Bronchial epithelial cell (primary cell): ENCODE measurements at regions not wholly inside any gene's neighbourhood (a gene's known extent, or its start where the extent isn't known, plus 50 kb on each side); places are given as distances from the start of the nearest gene placed in this dataset.

ENCODE experiments used
- DNase-seq: peaks from one replicate; pipeline ENCODE4 v3.0.0-alpha.2; 2010; ENCODE audit warnings: low read depth
- FAIRE-seq: peaks from 2 replicates; lab custom pipeline; 2011; peaks lifted over from hg19 to GRCh38; lab: Jason Lieb, UNC
- H3K27me3 ChIP-seq: 2 replicates; pipeline ENCODE4 v1.5.1; 2011; ENCODE audit warnings: low read length; ENCODE audit not compliant: control insufficient read depth, insufficient read depth
- H3K36me3 ChIP-seq: 2 replicates; pipeline ENCODE4 v1.5.1; 2011; ENCODE audit warnings: low read length; ENCODE audit not compliant: control insufficient read depth, insufficient read depth
- H3K4me3 ChIP-seq: 2 replicates; pipeline ENCODE4 v1.5.1; 2011; ENCODE audit warnings: mild to moderate bottlenecking, low read depth, low read length, control low read depth
- TF ChIP-seq, protein P1 (sequence below): IDR thresholded peaks from 2 replicates; pipeline ENCODE4 v1.5.1; 2011; ENCODE audit warnings: mild to moderate bottlenecking, moderate library complexity, low read length, control low read depth, inconsistent platforms; ENCODE audit not compliant: insufficient read depth, severe bottlenecking

DNA sequence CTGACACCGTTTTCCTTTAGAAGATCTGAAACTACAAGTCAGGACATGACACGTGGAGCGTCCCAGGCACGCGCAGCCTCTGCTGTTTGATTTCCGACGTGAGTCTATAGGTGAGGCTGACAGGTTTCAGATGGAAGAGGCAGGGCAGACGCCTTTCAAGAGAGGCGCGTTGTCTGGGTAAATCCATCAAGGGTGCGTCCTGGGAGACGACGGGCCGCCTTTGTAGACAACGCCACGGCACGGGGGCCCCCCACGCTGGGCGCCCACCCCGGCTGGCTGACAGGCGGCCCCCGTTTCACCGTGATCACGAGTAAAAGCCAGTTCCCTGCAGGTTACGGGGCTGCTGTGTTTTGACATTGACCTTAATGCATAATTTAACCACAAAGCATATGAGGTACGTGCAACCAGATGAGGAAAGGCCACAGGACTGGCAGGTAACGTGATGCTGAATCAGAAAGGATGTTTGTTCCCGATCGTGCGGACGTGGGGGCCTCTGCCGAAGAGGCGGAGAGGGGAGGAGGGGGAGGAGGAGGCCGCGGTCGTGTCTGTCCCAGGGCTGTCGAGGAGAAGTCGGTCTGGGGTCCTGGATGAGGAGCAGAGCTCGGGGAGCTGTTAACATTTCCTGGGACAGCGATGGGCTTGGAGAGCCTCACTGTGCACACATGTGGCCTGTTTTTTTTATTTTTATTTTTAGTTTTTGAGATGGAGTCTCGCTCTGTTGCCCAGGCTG is 51.1 kb upstream of the PPP2R3B start:
- DNase-seq (peak; percentile 51), FAIRE-seq (no peak)
- Histone ChIP-seq H3K36me3 (no peaks in the 10 kb centered on the region), H3K4me3 (no peak overlapping the region), H3K27me3 (no peaks in the 10 kb centered on the region)
- TF ChIP-seq, protein P1, sequence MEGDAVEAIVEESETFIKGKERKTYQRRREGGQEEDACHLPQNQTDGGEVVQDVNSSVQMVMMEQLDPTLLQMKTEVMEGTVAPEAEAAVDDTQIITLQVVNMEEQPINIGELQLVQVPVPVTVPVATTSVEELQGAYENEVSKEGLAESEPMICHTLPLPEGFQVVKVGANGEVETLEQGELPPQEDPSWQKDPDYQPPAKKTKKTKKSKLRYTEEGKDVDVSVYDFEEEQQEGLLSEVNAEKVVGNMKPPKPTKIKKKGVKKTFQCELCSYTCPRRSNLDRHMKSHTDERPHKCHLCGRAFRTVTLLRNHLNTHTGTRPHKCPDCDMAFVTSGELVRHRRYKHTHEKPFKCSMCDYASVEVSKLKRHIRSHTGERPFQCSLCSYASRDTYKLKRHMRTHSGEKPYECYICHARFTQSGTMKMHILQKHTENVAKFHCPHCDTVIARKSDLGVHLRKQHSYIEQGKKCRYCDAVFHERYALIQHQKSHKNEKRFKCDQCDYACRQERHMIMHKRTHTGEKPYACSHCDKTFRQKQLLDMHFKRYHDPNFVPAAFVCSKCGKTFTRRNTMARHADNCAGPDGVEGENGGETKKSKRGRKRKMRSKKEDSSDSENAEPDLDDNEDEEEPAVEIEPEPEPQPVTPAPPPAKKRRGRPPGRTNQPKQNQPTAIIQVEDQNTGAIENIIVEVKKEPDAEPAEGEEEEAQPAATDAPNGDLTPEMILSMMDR = no peak

DNA sequence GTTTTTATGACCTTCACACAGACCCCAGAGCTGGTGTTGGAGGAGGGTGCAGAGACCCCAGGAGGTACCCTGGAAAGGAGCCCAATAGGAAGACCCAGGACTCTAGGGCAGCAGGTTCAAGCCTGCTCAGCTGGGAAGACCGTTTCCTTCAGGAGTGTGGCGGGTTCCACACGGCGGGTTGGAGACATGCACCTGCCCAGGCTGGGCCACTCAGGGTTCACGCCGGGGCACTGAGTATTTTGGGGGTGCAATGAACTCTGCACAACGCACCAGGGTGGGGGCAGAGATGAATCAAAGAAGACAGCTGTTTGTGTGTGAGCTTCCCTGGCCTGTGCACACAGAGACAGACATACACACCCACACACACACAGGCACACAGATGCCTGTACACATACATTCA is 52.5 kb upstream of the PPP2R3B start:
- FAIRE-seq (no peak), DNase-seq (no peak)
- Histone ChIP-seq H3K27me3 (no peaks in the 10 kb centered on the region), H3K4me3 (no peak overlapping the region), H3K36me3 (no peaks in the 10 kb centered on the region)
- TF ChIP-seq, protein P1 = no peak

DNA sequence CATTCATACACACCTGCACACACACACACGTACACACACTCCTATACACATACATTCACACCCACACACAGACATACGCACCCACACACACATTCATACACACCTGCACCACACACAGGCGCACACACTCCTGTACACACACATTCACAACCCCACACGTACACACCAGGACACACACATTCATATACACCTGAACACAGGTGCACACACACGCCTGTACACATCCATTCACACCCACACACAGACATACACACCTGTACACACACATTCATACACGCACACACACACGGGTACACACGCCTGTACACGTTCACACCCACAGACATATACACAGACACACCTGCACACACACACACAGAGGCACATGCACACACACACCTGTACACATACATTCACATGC is 53.0 kb upstream of the PPP2R3B start:
- TF ChIP-seq, protein P1 = no peak
- Histone ChIP-seq H3K4me3 (no peak overlapping the region), H3K27me3 (no peaks in the 10 kb centered on the region), H3K36me3 (no peaks in the 10 kb centered on the region)
- FAIRE-seq (no peak), DNase-seq (no peak)

DNA sequence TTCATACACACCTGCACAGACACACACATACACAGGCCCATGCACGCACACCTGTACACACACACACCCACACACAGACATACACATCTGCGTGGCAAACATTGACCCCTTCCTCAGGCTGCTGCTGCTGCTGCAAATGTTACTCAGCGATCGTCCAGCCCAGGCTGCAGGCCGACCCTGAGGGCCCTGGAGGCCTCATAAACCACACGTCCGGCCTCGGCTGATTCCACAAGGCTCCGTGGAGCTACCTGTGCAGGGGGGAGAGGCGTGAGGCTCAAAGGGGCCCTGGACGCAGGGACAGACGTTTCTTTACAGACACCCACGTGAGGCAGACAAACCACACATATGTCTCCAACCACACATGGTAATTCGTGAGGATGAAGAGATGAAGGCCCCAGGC is 53.9 kb upstream of the PPP2R3B start:
- Histone ChIP-seq H3K4me3 (no peak overlapping the region), H3K36me3 (no peaks in the 10 kb centered on the region), H3K27me3 (no peaks in the 10 kb centered on the region)
- TF ChIP-seq, protein P1 = no peak
- no peak for FAIRE-seq
- no peak for DNase-seq

DNA sequence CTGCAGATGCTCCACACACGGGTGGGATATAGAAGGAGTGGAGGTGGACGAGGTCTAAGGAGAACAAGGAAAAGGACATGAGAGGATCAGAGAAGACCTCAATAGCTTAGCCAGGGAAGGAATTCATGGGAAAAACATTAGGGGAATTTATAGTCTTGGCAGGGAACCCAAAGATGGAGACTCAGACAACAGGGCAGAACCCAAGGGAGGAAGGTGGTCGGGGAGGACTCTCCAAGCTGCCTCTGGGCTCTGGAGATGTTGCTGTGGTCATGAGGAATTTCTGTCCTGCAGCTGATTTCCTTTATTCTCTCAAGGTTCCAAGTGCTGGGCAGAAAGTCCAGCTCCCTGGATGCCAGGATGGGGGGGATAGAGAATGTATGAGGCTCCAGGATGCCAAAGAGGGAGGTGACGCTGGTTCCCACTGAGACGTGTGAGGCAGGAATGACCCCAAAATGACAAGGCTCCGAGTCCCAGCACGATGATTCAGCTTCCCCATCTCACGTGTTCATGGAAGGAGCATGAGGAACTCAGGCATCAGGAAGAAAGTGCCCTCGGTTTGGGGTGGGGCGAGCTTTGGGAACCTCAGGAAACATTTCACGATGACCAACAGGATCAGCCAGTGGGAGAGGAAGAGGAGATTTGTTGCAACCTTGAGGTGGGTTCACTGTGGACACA is 57.0 kb upstream of the PPP2R3B start:
- Histone ChIP-seq H3K4me3 (no peak overlapping the region), H3K36me3 (no peaks in the 10 kb centered on the region), H3K27me3 (no peaks in the 10 kb centered on the region)
- TF ChIP-seq, protein P1 = no peak
- DNase-seq = no peak
- FAIRE-seq = no peak
